GM21390 (cell line): ENCODE measurements at regions not wholly inside any gene's neighbourhood (a gene's known extent, or its start where the extent isn't known, plus 50 kb on each side); places are given as distances from the start of the nearest gene placed in this dataset.
A peak's percentile ranks its signal among the peaks of the same experiment; 100 is the strongest.

Source experiments
- ATAC-seq: cut with Tn5 transposase; IDR thresholded peaks from one replicate; pipeline ENCODE4 v1.9.1; 2021; ENCODE audit not compliant: unreplicated experiment

- ATAC-seq = peak; percentile 94
These were observed 52.2 kb upstream of the KCNH7 start for GRCh38 chr2:162890690-162891311.

GRCh38 chr2:162888652-162889051 lies 50.1 kb upstream of the KCNH7 start:
- ATAC-seq = no peak
